ENCODE measurements at regions not wholly inside any gene's neighbourhood (a gene's known extent, or its start where the extent isn't known, plus 50 kb on each side); places are given as distances from the start of the nearest gene placed in this dataset.
"Not testable (repeated sequence)": the region's sequence is repeated elsewhere in the genome, so short reads cannot be mapped to it uniquely, and the experiment has no call there.

DNA sequence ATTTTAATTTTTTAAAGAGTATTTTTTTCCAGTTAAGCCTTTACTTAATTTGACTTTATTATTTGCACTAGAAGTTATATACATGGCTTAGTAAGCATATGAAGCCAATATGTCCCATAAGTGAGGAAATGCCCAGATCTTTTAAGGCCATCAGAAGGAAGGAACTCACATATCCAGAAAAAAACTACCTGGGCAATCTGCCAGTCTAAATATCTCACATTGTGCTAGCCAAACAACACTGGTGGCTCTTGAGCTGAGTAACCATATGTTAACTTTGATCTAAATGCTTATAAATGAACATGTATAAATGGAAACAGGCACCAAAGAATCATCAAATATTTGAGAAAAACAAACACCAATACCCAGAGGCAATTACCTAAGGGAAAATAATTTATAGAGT is 138.6 kb upstream of the APOOL start:
- no peak for DNase-seq
- TF ChIP-seq, protein P1, sequence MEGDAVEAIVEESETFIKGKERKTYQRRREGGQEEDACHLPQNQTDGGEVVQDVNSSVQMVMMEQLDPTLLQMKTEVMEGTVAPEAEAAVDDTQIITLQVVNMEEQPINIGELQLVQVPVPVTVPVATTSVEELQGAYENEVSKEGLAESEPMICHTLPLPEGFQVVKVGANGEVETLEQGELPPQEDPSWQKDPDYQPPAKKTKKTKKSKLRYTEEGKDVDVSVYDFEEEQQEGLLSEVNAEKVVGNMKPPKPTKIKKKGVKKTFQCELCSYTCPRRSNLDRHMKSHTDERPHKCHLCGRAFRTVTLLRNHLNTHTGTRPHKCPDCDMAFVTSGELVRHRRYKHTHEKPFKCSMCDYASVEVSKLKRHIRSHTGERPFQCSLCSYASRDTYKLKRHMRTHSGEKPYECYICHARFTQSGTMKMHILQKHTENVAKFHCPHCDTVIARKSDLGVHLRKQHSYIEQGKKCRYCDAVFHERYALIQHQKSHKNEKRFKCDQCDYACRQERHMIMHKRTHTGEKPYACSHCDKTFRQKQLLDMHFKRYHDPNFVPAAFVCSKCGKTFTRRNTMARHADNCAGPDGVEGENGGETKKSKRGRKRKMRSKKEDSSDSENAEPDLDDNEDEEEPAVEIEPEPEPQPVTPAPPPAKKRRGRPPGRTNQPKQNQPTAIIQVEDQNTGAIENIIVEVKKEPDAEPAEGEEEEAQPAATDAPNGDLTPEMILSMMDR (IDR thresholded peaks at IDR 0.05; ENCODE audit: borderline replicate concordance), result no peak

DNA sequence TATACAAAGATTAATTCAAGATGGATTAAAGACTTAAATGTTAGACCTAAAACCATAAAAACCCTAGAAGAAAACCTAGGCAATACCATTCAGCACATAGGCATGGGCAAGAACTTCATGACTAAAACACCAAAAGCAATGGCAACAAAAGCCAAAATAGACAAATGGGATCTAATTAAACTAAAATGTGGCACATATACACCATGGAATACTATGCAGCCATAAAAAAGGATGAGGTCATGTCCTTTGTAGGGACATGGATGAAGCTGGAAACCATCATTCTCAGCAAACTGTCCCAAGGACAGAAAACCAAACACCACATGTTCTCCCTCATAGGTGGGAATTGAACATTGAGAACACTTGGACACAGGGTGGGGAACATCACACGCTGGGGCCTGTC is 133.4 kb upstream of the APOOL start:
- H3K27ac ChIP-seq (replicated peaks); H3K27me3 ChIP-seq (ENCODE audit: low read depth); H3K9me3 ChIP-seq (replicated peaks); H3K4me3 ChIP-seq; H3K4me1 ChIP-seq; DNase-seq; intact Hi-C loops (cut with micrococcal nuclease); H3K36me3 ChIP-seq: not testable (repeated sequence)

More for the DNA sequence above, 138.6 kb upstream of the APOOL start:
- Histone ChIP-seq H3K27ac (replicated peaks) (no peak overlapping the region), H3K4me3 (no peak overlapping the region), H3K27me3 (ENCODE audit: low read depth) (no peaks in the 10 kb centered on the region), H3K36me3 (no peaks in the 10 kb centered on the region), H3K9me3 (replicated peaks) (no peaks in the 10 kb centered on the region), H3K4me1 (no peaks in the 10 kb centered on the region)
- intact Hi-C loops (cut with micrococcal nuclease), result no loop called here

DNA sequence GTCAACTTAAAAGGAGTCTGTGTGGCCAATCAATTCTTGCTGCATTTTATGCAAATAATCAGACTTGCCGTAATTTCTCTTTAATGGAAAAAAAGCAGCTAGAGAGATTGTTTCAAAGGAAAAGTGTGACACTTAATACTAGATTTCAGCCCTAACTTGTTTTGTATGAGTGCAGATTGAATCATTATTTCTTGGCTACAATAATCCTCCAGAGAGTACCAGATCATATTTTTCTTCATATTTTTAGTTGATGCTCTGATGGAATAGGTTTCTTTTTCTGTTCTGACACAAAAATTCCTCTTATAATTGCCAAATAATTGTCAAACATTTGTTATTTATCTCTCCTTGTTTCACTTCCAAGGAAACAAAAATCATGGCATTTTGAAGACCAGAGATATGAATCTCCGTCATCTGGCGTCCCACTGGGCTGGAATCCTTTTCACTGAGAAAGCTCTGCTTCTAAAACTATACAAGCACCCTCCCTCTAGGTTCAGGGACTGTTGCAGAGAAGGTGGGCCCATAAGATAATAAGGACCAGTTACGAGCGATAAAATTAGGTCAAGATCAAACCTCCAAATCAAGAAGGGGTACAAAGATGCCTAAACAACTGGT is 131.4 kb upstream of the APOOL start:
- H3K27me3 ChIP-seq (ENCODE audit: low read depth); H3K9me3 ChIP-seq (replicated peaks); H3K4me3 ChIP-seq; intact Hi-C loops (cut with micrococcal nuclease); H3K27ac ChIP-seq (replicated peaks); H3K36me3 ChIP-seq; DNase-seq; H3K4me1 ChIP-seq: not testable (repeated sequence)

DNA sequence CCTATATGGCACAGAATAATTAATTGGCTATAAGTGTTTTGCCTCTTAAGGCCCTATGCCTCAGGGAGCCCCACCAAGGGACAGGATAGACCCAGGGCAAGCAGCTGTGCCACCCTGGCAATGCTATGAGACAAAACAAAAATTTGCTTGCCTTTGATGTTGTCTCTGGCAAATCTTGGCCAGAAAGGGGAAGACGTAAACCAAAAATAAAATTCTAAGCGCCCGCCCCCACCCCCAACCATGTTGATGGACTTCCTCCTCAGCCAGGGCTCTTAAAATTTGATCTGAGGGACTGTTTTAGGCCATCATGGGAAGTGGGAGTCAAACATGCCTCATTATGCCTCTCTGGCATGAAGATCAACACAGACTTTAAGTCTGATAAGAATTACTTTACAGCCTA is 130.5 kb upstream of the APOOL start:
- intact Hi-C loops (cut with micrococcal nuclease), result no loop called here
- DNase-seq, result no peak
- no peaks in the 10 kb centered on the region for H3K4me1 ChIP-seq
- no peaks in the 10 kb centered on the region for H3K9me3 ChIP-seq (replicated peaks)
- no peak overlapping the region for H3K27ac ChIP-seq (replicated peaks)
- H3K27me3 ChIP-seq (ENCODE audit: low read depth), result no peaks in the 10 kb centered on the region
- TF ChIP-seq, protein P1 (IDR thresholded peaks at IDR 0.05; ENCODE audit: borderline replicate concordance), result no peak
- H3K36me3 ChIP-seq, result no peaks in the 10 kb centered on the region
- H3K4me3 ChIP-seq, result no peak overlapping the region

DNA sequence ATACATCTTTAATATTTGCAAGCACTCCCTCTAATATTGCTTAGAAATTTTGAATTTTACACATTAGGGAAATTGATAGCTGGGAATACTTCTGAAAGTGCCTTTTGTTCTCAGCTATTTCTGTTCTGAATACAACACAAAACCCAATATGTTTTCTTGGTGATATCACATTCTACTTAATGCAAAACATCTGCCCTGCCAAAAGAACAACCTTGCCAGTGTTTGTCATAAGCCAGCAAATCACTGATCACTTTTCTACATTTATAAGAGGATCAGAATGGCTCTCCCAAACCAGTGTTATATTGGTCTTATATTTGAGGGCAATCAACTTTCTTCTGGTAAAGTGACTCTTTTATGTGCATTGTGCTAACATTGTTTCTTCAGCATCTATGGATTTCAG is 126.8 kb upstream of the APOOL start:
- H3K4me1 ChIP-seq, result no peaks in the 10 kb centered on the region
- DNase-seq, result no peak
- H3K9me3 ChIP-seq (replicated peaks), result no peaks in the 10 kb centered on the region
- no peaks in the 10 kb centered on the region for H3K36me3 ChIP-seq
- intact Hi-C loops (cut with micrococcal nuclease), result no loop called here
- H3K27me3 ChIP-seq (ENCODE audit: low read depth), result no peaks in the 10 kb centered on the region
- TF ChIP-seq, protein P1 (IDR thresholded peaks at IDR 0.05; ENCODE audit: borderline replicate concordance), result no peak
- H3K4me3 ChIP-seq, result no peak overlapping the region
- H3K27ac ChIP-seq (replicated peaks), result no peak overlapping the region

DNA sequence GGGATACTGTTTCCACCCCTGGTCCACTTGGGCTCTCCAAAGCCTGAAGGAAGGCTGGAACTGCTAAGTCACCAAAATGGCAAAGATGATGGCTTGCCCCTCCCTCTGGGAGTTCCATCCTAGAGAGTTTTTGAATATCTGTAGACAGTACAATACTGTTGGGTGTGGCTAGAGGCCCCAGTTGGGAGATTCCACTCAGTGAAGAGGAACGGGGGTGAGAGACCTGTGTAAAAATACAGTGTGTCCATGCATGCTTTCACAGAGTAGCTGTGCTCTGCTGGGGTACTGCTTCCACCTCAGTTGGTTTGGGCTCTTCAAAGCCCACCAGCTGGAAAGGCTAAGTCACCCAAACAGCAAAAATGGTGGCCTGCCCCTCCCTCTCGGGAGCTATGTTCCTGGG is 109.8 kb upstream of the APOOL start:
- Histone ChIP-seq H3K4me1 (no peaks in the 10 kb centered on the region), H3K4me3 (no peak overlapping the region), H3K27ac (replicated peaks) (no peak overlapping the region), H3K27me3 (ENCODE audit: low read depth) (no peaks in the 10 kb centered on the region), H3K36me3 (no peaks in the 10 kb centered on the region), H3K9me3 (replicated peaks) (no peaks in the 10 kb centered on the region)
- TF ChIP-seq, protein P1 (IDR thresholded peaks at IDR 0.05; ENCODE audit: borderline replicate concordance), result no peak
- DNase-seq, result no peak
- intact Hi-C loops (cut with micrococcal nuclease), result no loop called here
